ENCODE measurements at regions not wholly inside any gene's neighbourhood (a gene's known extent, or its start where the extent isn't known, plus 50 kb on each side); places are given as distances from the start of the nearest gene placed in this dataset.
"Not testable (repeated sequence)": the region's sequence is repeated elsewhere in the genome, so short reads cannot be mapped to it uniquely, and the experiment has no call there.

- no peak overlapping the region for H3K4me3 ChIP-seq
- H3K4me1 ChIP-seq (replicated peaks in 1 of 2) = peaks cover 0 to 7% of the 10 kb centered on the region in 2 donors
- H3K27ac ChIP-seq = no peak overlapping the region
- in situ Hi-C loops (cut with MboI; ENCODE audit: low pct_unique_long_range_greater_than_20kb in 2 of 9, low sequenced_read_pairs in 9 of 9, unreplicated experiment in 9 of 9) = no loop called here
- no peak for ATAC-seq (replicated peaks in 6 of 8)
Observed at GRCh38 chr5:25764733-25765132, 1120.0 kb upstream of the CDH10 start.

GRCh38 chr5:25763781-25764180 lies 1119.0 kb upstream of the CDH10 start:
- Histone ChIP-seq H3K27ac (no peak overlapping the region), H3K4me1 (replicated peaks in 1 of 2) (peaks cover 0 to 7% of the 10 kb centered on the region in 2 donors), H3K4me3 (no peak overlapping the region)
- WGBS, 10 experiments = 0 to 92% (median 43%) methylated on average over 1 to 3 of the region's 3 CpGs
- in situ Hi-C loops (cut with MboI; ENCODE audit: low pct_unique_long_range_greater_than_20kb in 2 of 9, low sequenced_read_pairs in 9 of 9, unreplicated experiment in 9 of 9) = no loop called here
- ATAC-seq (replicated peaks in 6 of 8) = peak in 5 of 8 experiments; percentile 34 to 59 (median 53)

- no peak overlapping the region for H3K27ac ChIP-seq
Observed at GRCh38 chr5:25754895-25755294, 1110.1 kb upstream of the CDH10 start.

GRCh38 chr5:25744908-25745307 lies 1100.1 kb upstream of the CDH10 start:
- H3K4me3 ChIP-seq = no peak overlapping the region
- WGBS, 10 experiments = 15 to 100% (median 51%) methylated on average over 2 to 4 of the region's 4 CpGs; no CpG with 5 or more reads in 1 of the 10 experiments
- no peaks in the 10 kb centered on the region for H3K4me1 ChIP-seq (replicated peaks in 1 of 2)
- no peak for ATAC-seq (replicated peaks in 6 of 8)
- no peak overlapping the region for H3K27ac ChIP-seq
- in situ Hi-C loops (cut with MboI; ENCODE audit: low pct_unique_long_range_greater_than_20kb in 2 of 9, low sequenced_read_pairs in 9 of 9, unreplicated experiment in 9 of 9) = no loop called here

More at GRCh38 chr5:25754895-25755294, 1110.1 kb upstream of the CDH10 start:
- Histone ChIP-seq H3K4me1 (replicated peaks in 1 of 2) (no peaks in the 10 kb centered on the region), H3K4me3 (no peak overlapping the region)
- in situ Hi-C loops (cut with MboI; ENCODE audit: low pct_unique_long_range_greater_than_20kb in 2 of 9, low sequenced_read_pairs in 9 of 9, unreplicated experiment in 9 of 9) = no loop called here
- ATAC-seq (replicated peaks in 6 of 8) = no peak
- WGBS, 10 experiments = 0 to 36% (median 23%) methylated on average over 3 of the region's 3 CpGs

- ATAC-seq (replicated peaks in 6 of 8) = no peak
- Histone ChIP-seq H3K4me1 (replicated peaks in 1 of 2) (no peaks in the 10 kb centered on the region), H3K27ac (no peak overlapping the region), H3K4me3 (no peak overlapping the region)
- in situ Hi-C loops (cut with MboI; ENCODE audit: low pct_unique_long_range_greater_than_20kb in 2 of 9, low sequenced_read_pairs in 9 of 9, unreplicated experiment in 9 of 9) = no loop called here
- 6 to 100% (median 94%) methylated on average over 1 of the region's 1 CpG for WGBS, 10 experiments
Observed at GRCh38 chr5:25716680-25717079, 1071.9 kb upstream of the CDH10 start.

GRCh38 chr5:25713259-25713658 lies 1068.5 kb upstream of the CDH10 start:
- peak in 1 of 8 experiments; percentile 69 for ATAC-seq (replicated peaks in 6 of 8)
- Histone ChIP-seq H3K4me1 (replicated peaks in 1 of 2) (no peaks in the 10 kb centered on the region), H3K4me3 (no peak overlapping the region), H3K27ac (no peak overlapping the region)
- WGBS, 10 experiments = 0 to 100% (median 48%) methylated on average over 1 to 4 of the region's 7 CpGs; no CpG with 5 or more reads in 3 of the 10 experiments
- in situ Hi-C loops (cut with MboI; ENCODE audit: low pct_unique_long_range_greater_than_20kb in 2 of 9, low sequenced_read_pairs in 9 of 9, unreplicated experiment in 9 of 9) = no loop called here

GRCh38 chr5:25707093-25707492 lies 1062.3 kb upstream of the CDH10 start:
- Histone ChIP-seq H3K4me1 (replicated peaks in 1 of 2) (no peaks in the 10 kb centered on the region), H3K27ac (no peak overlapping the region), H3K4me3 (no peak overlapping the region)
- in situ Hi-C loops (cut with MboI; ENCODE audit: low pct_unique_long_range_greater_than_20kb in 2 of 9, low sequenced_read_pairs in 9 of 9, unreplicated experiment in 9 of 9) = no loop called here
- no peak for ATAC-seq (replicated peaks in 6 of 8)
- 0 to 80% (median 27%) methylated on average over 1 to 2 of the region's 2 CpGs; no CpG with 5 or more reads in 3 of the 10 experiments for WGBS, 10 experiments

GRCh38 chr5:25701936-25702335 lies 1057.2 kb upstream of the CDH10 start:
- Histone ChIP-seq H3K4me3 (no peak overlapping the region), H3K27ac (no peak overlapping the region), H3K4me1 (replicated peaks in 1 of 2) (no peaks in the 10 kb centered on the region)
- 26 to 100% (median 81%) methylated on average over 1 to 4 of the region's 4 CpGs for WGBS, 10 experiments
- in situ Hi-C loops (cut with MboI; ENCODE audit: low pct_unique_long_range_greater_than_20kb in 2 of 9, low sequenced_read_pairs in 9 of 9, unreplicated experiment in 9 of 9) = no loop called here
- no peak for ATAC-seq (replicated peaks in 6 of 8)

- no peak overlapping the region for H3K4me3 ChIP-seq
- no peak for ATAC-seq (replicated peaks in 6 of 8)
- 86% methylated on average over 1 of the region's 1 CpG; no CpG with 5 or more reads in 9 of the 10 experiments for WGBS, 10 experiments
- in situ Hi-C loops (cut with MboI; ENCODE audit: low pct_unique_long_range_greater_than_20kb in 2 of 9, low sequenced_read_pairs in 9 of 9, unreplicated experiment in 9 of 9) = no loop called here
- H3K4me1 ChIP-seq (replicated peaks in 1 of 2) = no peaks in the 10 kb centered on the region
- no peak overlapping the region for H3K27ac ChIP-seq
Observed at GRCh38 chr5:25694801-25695200, 1050.0 kb upstream of the CDH10 start.

- Histone ChIP-seq H3K27ac (no peak overlapping the region), H3K4me3 (no peak overlapping the region), H3K4me1 (replicated peaks in 1 of 2) (no peaks in the 10 kb centered on the region)
- ATAC-seq (replicated peaks in 6 of 8) = no peak
- in situ Hi-C loops (cut with MboI; ENCODE audit: low pct_unique_long_range_greater_than_20kb in 2 of 9, low sequenced_read_pairs in 9 of 9, unreplicated experiment in 9 of 9) = no loop called here
- WGBS, 10 experiments = 4 to 100% (median 82%) methylated on average over 1 to 3 of the region's 3 CpGs
Observed at GRCh38 chr5:25688156-25688555, 1043.4 kb upstream of the CDH10 start.

GRCh38 chr5:25669645-25670401 lies 1025.0 kb upstream of the CDH10 start:
- Histone ChIP-seq H3K4me1 (replicated peaks in 1 of 2) (no peaks in the 10 kb centered on the region), H3K4me3 (no peak overlapping the region), H3K27ac (no peak overlapping the region)
- in situ Hi-C loops (cut with MboI; ENCODE audit: low pct_unique_long_range_greater_than_20kb in 2 of 9, low sequenced_read_pairs in 9 of 9, unreplicated experiment in 9 of 9) = no loop called here
- no peak for ATAC-seq (replicated peaks in 6 of 8)
- 0 to 100% (median 100%) methylated on average over 1 of the region's 1 CpG; no CpG with 5 or more reads in 2 of the 10 experiments for WGBS, 10 experiments

GRCh38 chr5:25662610-25663009 lies 1017.8 kb upstream of the CDH10 start:
- ATAC-seq (replicated peaks in 6 of 8) = no peak
- no peak overlapping the region for H3K27ac ChIP-seq
- WGBS, 10 experiments = 0 to 100% (median 69%) methylated on average over 1 to 2 of the region's 2 CpGs; no CpG with 5 or more reads in 2 of the 10 experiments
- in situ Hi-C loops (cut with MboI; ENCODE audit: low pct_unique_long_range_greater_than_20kb in 2 of 9, low sequenced_read_pairs in 9 of 9, unreplicated experiment in 9 of 9) = no loop called here
- H3K4me1 ChIP-seq (replicated peaks in 1 of 2) = no peaks in the 10 kb centered on the region
- H3K4me3 ChIP-seq = no peak overlapping the region

GRCh38 chr5:25650316-25650715 lies 1005.5 kb upstream of the CDH10 start:
- H3K4me3 ChIP-seq; in situ Hi-C loops (cut with MboI; ENCODE audit: low pct_unique_long_range_greater_than_20kb in 2 of 9, low sequenced_read_pairs in 9 of 9, unreplicated experiment in 9 of 9); ATAC-seq (replicated peaks in 6 of 8); H3K4me1 ChIP-seq (replicated peaks in 1 of 2); H3K27ac ChIP-seq: not testable (repeated sequence)
- WGBS, 10 experiments = 30 to 100% (median 88%) methylated on average over 1 to 6 of the region's 7 CpGs

- H3K27ac ChIP-seq = no peak overlapping the region
- H3K4me1 ChIP-seq (replicated peaks in 1 of 2) = no peaks in the 10 kb centered on the region
- in situ Hi-C loops (cut with MboI; ENCODE audit: low pct_unique_long_range_greater_than_20kb in 2 of 9, low sequenced_read_pairs in 9 of 9, unreplicated experiment in 9 of 9) = no loop called here
- no peak for ATAC-seq (replicated peaks in 6 of 8)
- WGBS, 10 experiments = 40 to 100% (median 91%) methylated on average over 1 to 15 of the region's 16 CpGs; no CpG with 5 or more reads in 2 of the 10 experiments
- H3K4me3 ChIP-seq = no peak overlapping the region
Observed at GRCh38 chr5:25649628-25650265, 1005.0 kb upstream of the CDH10 start.

All from motor neuron (in vitro differentiated cells).